ENCODE measurements at regions not wholly inside any gene's neighbourhood (a gene's known extent, or its start where the extent isn't known, plus 50 kb on each side); places are given as distances from the start of the nearest gene placed in this dataset.

DNA sequence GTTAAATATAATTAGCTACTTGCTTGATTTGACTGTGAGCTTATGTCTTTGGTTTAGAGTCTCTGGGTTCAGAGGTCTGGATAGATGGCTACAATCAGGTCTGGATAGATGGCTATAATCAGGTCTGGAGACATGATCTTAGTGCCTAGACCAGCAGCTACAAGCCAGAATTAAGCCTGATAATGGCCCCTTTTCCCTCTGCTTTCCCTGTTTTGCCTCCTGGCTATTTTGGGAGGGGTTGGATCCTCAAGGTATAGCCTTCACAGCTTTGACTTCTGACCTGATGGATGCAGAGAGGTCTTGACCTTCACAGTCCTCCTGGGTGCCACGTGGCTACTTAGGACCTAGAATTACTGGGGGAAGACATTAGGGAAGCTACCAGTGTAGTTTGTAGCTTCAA, 877.7 kb downstream of the GALC start:
- H3K36me3 ChIP-seq (replicated peaks in 1 of 2; ENCODE audit: control insufficient read depth in 1 of 2, insufficient read depth in 2 of 2, low read length in 2 of 2), result no peaks in the 10 kb centered on the region
- no peak overlapping the region for H3K4me3 ChIP-seq (replicated peaks in 1 of 3; ENCODE audit: insufficient read depth in 1 of 3, low read depth in 2 of 3, low read length in 3 of 3)
- H3K9me3 ChIP-seq (ENCODE audit: low read length), result no peaks in the 10 kb centered on the region
- no peak overlapping the region for H3K9ac ChIP-seq (ENCODE audit: insufficient read depth, low read depth, low read length)
- 0% methylated on average over 1 of the region's 1 CpG for WGBS (ENCODE audit: low lambda C conversion rate)
- no peaks in the 10 kb centered on the region for H3K27me3 ChIP-seq (ENCODE audit: control insufficient read depth in 1 of 2, insufficient read depth in 2 of 2, low read length in 2 of 2)
- intact Hi-C loops (cut with micrococcal nuclease; ENCODE audit: unreplicated experiment), result no loop called here
- no peak overlapping the region for H3K27ac ChIP-seq (ENCODE audit: extremely low read length, insufficient read depth, low read length)
- DNase-seq (ENCODE audit: low spot score) (no peak), ATAC-seq (no peak), FAIRE-seq (no peak)
- no peaks in the 10 kb centered on the region for H3K79me2 ChIP-seq (ENCODE audit: insufficient read depth, low read length)
- BruUV-seq (replicated peaks), result no TSS peak
- no peak overlapping the region for H2AFZ ChIP-seq (ENCODE audit: low read length)
- in situ Hi-C loops (cut with HindIII; ENCODE audit: extremely low pct_ligation_motif_present, low pct_unique_long_range_greater_than_20kb), result no loop called here
- no peak overlapping the region for H3K4me2 ChIP-seq (ENCODE audit: low read depth, low read length)
- no peaks in the 10 kb centered on the region for H3K4me1 ChIP-seq (ENCODE audit: insufficient read depth, low read length)
- TF ChIP-seq ELF3 (CRISPR knock-in tag; IDR thresholded peaks at IDR 0.05) (no peak), KLF13 (CRISPR knock-in tag; IDR thresholded peaks at IDR 0.05) (no peak), NCOA1 (CRISPR knock-in tag; IDR thresholded peaks at IDR 0.05) (no peak), CAMTA2 (CRISPR knock-in tag; IDR thresholded peaks at IDR 0.05; ENCODE audit: borderline replicate concordance) (no peak), ZMYM3 (CRISPR knock-in tag; IDR thresholded peaks at IDR 0.05) (no peak), HNF4A (CRISPR knock-in tag; IDR thresholded peaks at IDR 0.05) (no peak), U2AF1 (optimal IDR thresholded peaks at IDR 0.05; ENCODE audit: low read depth, low read length) (no peak), ZNF777 (CRISPR knock-in tag; IDR thresholded peaks at IDR 0.05) (no peak), ZMAT3 (CRISPR knock-in tag; conservative IDR thresholded peaks at IDR 0.05) (no peak), ZNF33A (CRISPR knock-in tag; IDR thresholded peaks at IDR 0.05; ENCODE audit: borderline replicate concordance) (no peak)
- TF ChIP-seq, protein P1, sequence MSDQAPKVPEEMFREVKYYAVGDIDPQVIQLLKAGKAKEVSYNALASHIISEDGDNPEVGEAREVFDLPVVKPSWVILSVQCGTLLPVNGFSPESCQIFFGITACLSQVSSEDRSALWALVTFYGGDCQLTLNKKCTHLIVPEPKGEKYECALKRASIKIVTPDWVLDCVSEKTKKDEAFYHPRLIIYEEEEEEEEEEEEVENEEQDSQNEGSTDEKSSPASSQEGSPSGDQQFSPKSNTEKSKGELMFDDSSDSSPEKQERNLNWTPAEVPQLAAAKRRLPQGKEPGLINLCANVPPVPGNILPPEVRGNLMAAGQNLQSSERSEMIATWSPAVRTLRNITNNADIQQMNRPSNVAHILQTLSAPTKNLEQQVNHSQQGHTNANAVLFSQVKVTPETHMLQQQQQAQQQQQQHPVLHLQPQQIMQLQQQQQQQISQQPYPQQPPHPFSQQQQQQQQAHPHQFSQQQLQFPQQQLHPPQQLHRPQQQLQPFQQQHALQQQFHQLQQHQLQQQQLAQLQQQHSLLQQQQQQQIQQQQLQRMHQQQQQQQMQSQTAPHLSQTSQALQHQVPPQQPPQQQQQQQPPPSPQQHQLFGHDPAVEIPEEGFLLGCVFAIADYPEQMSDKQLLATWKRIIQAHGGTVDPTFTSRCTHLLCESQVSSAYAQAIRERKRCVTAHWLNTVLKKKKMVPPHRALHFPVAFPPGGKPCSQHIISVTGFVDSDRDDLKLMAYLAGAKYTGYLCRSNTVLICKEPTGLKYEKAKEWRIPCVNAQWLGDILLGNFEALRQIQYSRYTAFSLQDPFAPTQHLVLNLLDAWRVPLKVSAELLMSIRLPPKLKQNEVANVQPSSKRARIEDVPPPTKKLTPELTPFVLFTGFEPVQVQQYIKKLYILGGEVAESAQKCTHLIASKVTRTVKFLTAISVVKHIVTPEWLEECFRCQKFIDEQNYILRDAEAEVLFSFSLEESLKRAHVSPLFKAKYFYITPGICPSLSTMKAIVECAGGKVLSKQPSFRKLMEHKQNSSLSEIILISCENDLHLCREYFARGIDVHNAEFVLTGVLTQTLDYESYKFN (CRISPR knock-in tag; conservative IDR thresholded peaks at IDR 0.05), result no peak
- ChIA-PET CTCF (ENCODE audit: low intra/inter-chr PET ratio, low total read pairs) (no interaction called here), POLR2A (no interaction called here)
- H4K20me1 ChIP-seq (ENCODE audit: insufficient read depth, low read length), result no peaks in the 10 kb centered on the region
